GM19328 (cell line): ENCODE measurements at regions not wholly inside any gene's neighbourhood (a gene's known extent, or its start where the extent isn't known, plus 50 kb on each side); places are given as distances from the start of the nearest gene placed in this dataset.
"Not testable (repeated sequence)": the region's sequence is repeated elsewhere in the genome, so short reads cannot be mapped to it uniquely, and the experiment has no call there.

Experiments used
- ATAC-seq: cut with Tn5 transposase; IDR thresholded peaks from one replicate; pipeline ENCODE4 v1.9.1; 2021; ENCODE audit warnings: mild to moderate bottlenecking, moderate library complexity; ENCODE audit not compliant: unreplicated experiment

DNA sequence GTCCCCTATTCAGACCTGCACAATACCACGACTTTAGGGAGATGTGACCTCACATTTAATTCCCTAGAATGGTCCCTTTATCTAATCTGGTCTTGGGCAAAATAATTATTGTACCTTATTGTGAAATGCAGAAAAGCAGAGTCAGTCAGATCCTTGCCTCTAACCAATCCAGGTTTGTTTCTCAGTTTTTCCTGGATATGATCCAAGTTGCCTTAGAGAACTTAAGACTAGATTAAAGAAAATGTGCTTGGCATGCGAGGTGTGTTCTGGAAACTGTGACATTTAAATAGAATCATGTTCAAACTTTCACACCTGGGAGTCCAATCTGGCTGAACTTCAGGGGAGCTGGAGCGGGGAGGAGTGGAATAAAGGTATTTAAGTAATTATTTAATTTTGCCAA is 696.2 kb downstream of the DNAH5 start:
- ATAC-seq, result no peak

DNA sequence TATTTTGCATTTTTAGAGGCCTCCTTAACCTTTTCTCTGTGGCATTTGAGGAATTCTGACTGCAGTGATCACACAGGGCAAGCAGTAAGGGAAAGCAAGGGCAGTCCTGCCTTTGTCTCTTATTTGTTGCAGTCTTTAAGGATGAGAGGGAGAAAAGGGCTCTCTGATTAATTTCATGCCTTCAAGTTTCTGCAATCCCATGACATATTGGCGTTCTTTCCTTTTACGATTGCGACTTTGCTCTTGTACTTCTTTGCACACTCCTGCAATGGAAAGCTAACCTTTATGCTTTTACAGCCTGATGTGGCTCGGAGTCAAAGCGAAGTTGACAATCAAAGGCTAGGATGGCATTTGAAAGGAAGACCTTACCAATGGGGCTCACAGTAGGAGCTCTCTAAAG is 698.4 kb downstream of the DNAH5 start:
- ATAC-seq, result no peak

DNA sequence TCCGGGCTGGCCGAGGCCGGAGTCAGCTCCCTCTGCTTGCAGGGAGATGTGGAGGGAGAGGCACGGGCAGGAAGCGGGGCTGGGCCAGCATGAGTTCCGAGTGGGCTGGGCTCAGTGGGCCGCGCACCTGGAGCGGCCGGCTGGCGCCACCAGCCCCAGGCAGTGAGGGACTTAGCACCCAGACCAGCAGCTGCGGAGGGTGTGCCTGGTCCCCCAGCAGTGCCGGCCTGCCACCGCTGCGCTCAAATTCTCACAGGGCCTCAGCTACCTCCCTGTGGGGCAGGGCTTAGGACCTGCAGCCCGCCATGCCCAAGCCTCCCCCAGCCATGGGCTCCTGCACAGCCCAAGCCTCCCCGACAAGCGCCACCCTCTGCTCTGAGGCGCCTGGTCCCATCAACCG is 700.3 kb downstream of the DNAH5 start:
- no peak for ATAC-seq

DNA sequence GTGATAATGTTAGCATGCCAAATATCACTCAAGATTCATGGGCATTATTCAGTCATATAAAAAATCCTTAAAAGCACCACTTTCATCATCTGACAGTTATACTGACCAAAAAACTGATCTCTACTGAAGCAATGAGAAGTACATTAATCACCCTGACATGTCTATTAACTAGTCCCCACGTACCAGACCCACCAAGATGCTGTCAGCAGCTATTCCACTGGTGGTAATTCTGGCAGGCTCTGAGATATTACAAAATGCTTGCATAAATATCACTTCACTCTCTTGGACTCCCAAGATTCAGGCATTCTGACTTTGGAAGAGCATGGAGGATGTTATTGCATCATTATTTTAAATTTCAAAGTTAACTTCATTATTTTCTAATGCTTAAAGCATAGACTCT is 717.0 kb downstream of the DNAH5 start:
- no peak for ATAC-seq

DNA sequence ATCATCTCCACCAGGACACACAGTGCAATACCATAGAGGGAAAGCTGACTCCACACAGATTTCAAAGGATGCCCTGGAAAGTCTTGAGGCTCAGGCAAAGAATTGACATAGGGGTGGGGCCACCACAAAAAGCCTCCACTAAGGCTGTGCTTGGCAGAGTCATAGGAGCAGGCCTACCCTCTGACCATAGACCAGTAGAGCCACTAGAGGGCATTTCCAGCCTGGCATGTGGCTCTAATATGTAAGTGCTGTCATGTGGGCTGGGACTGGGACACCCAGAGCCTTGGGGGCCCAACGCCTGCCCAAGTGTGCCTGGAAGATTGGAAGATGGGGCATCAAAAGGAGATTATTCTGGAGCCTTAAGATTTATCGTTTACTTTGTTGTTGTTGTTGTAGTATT is 726.0 kb downstream of the DNAH5 start:
- ATAC-seq, result no peak

DNA sequence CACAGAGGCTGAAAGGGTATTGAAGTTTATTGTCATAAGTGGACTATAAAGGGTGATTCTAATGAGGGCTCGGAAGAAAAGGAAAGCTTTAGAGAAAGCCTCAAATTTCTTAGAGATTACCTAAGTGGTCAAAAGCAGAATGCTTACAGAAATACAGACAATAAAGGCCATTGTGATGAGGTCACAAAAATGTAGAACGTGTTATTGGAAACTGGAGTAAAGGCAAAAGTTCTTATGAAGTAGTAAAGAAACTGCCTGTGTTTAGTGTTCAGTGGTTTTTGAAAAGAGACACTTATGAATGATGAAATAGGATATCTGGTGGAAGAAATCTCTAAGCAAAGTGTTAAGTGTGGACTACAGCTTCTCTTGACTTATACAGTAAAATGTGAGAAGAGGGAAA is 726.9 kb downstream of the DNAH5 start:
- ATAC-seq, result no peak

DNA sequence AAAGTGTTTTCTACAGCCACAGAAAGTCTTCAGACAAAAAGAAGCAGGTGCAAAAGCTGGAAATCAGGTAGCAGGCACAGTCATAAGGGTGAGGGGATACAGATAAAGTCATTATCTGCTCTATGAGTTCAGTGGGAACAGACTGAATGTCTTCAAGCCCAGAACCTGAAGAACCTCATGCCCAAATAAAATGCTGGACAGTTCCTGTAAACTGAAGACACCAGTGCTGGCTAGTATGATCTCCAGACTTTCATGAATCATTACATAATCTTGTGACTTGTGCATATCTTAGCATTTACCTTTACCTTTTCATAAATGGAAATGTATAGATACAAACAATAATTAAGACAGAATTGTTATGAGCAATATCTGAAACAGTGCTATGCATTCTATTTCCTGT is 728.7 kb downstream of the DNAH5 start:
- no peak for ATAC-seq

DNA sequence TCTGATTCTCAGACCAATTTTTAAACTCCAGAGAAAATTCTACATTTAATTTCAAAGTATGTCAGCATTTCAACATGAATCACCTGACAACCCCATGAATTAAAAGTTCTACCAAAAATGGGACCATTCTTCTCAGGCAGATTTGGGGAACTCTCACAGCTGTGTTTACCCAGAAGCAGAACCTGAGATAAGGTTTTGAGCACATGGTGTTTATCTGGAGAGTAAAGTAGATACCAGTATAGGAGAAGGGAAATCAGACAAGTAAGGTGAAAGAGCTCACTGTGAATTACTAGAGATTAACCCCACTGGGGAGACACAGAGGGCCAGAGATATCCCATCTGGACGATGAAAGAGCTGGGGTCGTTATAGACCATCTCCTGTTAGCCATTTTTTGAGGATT is 729.1 kb downstream of the DNAH5 start:
- no peak for ATAC-seq

DNA sequence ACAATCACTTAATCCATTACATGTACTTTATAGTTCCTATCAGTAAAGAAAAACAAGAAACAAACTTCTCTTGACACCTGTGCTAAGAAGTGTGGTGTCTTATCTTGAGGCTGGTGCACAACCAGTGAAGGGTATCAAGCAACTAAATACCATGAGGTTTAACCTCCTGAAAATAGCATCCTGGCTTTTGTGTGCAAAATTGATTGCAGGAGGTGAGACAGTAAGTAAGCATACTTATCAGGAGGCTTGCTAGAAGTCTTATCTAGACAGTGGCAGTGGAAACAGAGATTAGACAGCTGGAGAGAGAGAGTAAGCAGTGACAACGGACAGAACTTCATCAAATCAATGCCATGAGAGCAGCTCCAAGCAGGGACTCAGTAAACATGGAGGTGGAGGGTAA is 730.3 kb downstream of the DNAH5 start:
- ATAC-seq, result no peak

DNA sequence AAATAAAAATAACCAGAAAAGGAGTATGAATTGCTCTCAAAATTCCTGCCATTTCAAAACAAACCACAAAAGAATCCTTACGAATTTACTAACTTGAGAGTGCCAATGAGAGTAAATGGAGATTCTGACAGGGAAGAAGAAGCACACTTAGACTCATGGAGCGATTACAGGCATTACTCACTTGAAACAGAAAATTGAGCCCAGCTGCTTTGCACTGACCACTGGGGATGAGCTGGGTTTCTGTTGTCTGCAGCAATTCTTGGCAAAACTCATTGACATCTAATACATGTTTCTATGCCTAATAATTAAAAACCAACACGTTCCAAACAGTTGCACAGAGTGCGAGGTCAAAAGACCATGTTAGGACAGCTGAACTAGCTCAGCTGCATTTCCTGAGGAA is 731.6 kb downstream of the DNAH5 start:
- no peak for ATAC-seq

DNA sequence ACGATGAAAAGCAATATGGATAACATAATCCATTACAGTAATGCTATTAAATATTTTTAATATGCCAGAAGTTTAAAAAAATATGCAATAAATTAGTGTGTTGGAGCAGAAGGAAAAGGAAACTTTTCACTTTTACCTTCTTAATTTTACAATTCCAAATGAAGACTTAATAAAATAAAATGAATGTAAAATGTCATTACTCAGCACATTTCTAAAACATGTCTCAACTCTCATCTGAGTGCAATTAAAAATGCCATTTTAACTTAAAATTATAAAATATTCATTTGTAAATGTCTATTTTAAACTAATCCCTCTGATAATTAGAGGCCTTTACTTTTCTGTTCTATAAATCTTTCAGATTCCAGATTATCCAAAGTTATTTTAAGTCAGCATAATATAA is 733.4 kb downstream of the DNAH5 start:
- ATAC-seq, result no peak

DNA sequence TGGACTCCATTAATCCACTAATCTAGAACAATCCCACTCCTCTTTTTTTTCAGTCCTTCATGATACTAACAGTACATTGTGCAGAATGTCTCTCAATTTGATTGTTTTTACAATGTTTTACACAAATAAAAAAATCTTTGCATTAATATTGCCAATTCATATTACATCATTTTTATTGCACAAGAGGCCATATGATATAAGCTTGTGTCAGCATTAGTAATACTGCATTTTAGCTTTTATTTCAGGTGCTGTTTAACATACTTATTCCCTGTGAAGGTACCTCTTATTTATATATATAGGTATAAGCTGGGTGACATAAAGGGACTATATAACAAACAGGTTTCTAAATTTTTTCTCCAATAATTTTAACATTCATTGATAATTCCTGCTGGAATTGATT is 737.4 kb downstream of the DNAH5 start:
- no peak for ATAC-seq

DNA sequence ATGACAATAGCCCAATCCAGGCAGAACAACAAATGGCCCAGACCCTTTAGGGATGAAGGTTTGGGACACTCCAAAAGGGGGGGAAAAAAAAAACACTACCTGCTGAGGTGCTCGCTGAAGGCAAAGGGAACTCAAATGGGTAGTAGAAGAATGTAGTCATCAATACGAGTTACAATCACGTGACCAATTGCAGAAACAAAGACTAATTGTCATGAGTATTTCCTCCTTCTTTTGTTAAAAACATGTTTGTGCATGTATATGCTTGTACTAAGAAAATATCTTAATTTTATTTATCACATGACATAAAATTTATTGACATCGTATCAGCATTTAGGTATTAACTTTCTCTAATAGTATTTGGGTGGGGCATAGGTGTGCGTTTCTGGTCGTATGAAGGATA is 743.5 kb downstream of the DNAH5 start:
- no peak for ATAC-seq

DNA sequence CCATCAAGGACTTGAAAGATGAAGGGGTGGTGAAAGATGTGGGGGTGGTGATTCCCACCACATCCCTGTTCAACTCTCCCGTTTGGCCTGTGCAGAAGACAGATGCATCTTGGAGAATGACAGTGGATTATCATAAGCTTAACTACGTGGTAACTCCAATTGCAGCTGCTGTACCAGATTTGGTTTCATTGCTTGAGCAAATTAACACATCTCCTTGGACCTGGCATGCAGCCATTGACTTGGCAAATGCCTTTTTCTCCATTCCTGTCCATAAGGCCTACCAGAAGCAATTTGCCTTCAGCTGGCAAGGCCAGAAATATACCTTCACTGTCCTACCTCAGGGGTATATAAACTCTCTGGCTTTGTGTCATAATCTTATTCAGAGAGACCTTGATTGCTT is 746.3 kb downstream of the DNAH5 start:
- not testable (repeated sequence) for ATAC-seq

DNA sequence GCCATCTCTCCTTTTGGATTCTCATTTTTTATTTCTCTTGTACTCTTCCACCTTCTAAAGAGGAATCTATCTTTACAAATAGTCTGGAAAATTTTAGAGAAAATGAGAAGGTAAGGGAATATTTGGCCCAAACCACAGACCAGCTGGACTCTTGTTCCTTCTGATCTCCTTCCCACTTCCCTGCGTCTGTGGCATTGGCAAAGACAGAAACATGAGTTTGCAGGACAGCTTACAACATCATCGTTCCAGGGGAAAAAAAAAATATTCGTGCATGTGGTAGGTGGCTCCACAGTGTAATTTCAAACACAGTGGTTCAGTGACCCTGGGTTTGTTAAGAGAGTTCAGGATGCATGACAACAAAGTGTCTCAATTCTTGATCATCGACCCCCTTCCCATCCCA is 755.0 kb downstream of the DNAH5 start:
- no peak for ATAC-seq

DNA sequence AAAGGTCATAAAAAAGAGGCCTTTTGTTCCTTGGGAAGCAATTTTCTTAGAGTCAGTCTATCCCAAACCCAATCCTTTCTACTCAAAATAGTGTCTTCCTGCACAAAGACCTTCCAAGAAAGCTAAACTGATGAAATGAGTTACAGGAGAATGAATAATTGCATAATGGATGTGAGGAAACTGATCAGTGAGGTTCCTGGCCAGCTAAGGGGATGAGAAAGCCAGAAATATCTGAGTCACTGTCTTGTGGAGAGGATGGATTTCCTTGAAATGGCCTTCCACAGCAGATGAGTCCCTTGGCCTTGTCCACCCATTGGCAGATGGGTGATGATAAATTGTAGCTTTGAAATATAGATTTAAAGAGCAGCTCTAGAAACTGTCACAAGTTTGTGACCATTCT is 756.1 kb downstream of the DNAH5 start:
- ATAC-seq, result no peak

DNA sequence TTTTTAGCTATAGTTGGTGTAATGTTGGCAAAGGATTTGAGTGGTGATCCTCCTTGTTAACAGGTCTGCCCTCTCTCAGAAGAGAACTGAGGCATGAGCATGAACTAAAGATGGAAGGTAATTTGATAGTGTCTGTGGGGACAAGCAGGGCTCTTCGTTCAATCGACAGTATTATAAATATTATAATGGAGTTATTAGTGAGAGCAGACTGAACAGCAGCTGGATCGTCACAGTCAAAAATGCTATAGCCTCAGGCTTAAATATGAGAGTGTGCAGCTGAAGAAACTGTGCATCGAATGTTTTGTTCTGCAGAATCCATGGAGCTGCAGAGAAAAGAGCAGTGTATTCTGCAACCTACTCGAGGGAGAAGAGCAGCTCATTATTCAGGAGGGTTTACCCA is 757.3 kb downstream of the DNAH5 start:
- ATAC-seq, result no peak

DNA sequence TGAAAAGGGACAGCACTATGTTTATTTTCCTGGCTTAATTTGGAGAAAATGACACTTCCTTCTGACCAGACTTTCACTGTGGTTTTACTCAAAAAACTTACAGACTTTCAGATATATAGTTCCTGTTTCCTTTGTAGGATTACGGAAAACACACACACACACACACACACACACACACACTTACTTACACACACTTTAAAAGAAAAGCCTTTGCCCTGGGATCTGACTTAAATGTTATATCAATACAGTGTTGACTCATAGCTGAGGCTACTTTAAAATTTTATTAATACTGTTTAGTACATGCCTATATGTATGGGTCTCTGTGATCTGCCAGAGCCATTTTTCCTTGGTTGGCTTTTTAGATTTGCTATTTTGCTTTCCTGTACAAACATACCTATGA is 758.3 kb downstream of the DNAH5 start:
- no peak for ATAC-seq

DNA sequence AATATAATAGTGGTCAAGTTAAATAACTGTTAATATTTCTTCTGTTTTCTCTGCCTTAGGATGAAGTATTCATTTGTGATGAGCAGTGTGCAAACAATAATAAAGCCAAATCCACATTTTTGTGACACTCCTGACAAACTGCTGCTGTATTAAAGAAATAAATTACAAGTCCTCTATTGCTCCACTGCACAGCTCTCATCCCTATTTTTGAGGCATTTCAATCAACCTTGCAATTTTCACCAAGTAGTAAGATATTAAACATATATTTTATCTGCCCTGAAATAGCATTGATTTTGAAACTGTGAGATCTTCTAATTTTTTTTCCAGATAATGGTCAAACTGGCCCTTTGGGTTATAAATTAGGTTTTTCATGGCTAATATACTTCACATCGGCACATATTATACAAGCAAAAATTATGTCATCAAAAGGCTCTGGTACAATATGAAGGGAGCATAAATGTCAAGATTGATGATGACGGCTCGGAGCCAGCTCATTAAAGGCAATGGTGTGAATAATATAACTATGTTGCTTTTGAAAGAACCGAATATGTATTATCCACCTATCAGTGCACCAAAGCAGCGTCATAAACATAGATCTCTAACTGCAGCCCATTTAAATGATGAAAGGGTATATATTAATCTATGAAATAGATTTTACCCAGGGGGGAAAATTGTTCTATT is 764.9 kb downstream of the DNAH5 start:
- ATAC-seq, result no peak

DNA sequence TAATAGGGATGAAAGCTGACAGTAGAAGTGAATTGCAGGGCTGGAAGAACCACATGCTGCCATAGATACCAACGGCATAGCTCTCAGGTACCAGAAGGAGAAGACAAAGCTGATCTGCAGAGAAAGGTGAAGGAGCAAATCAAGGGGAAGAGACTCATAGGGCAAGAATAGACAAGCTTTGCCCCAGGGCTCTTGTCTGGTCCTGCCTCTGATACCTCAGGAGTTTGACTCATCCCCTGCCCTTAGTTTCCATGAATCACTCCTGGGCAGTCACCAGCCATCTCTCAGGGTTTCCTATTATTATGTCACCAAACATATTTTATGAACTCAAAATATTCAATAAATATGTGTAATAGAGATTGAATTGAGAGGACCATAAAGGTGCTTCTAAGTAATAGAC is 800.9 kb downstream of the DNAH5 start:
- no peak for ATAC-seq

DNA sequence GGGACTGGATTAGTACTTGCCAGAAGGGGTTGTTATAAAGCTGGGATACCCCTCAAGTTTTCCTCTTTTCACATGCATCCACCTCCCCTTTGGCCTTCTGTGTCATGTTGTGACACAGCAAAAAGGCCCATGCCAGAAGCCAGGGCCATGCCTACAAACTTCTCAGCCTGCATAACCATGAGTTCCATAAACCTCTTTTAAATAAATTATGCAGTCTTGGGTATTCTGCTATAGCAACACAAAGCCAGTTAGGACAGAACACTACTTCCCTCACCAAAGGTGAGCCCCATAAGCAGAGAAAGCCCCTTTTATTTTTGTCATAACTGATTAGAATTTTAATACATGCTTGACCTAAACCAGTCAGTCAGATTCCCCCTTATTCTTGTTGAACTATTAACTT is 801.3 kb downstream of the DNAH5 start:
- no peak for ATAC-seq

DNA sequence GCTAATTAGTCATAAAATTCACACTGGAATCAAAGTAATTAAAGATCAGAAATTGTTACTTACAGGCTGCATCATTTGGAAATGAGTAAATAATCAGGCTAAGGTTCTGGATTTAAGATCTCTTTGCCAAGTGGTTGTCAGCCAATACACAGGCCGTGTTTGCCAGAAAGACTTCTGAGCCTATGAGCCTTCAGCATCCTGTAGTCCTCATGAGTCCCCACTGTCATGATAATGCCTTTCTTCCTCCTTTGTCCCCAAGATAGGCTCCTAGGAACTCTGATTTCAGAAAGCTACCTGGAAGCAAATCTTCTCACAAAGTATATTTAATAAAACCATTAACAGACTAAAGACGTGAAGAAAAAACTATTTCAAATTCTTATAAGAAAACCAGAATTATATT is 810.5 kb downstream of the DNAH5 start:
- ATAC-seq, result no peak

DNA sequence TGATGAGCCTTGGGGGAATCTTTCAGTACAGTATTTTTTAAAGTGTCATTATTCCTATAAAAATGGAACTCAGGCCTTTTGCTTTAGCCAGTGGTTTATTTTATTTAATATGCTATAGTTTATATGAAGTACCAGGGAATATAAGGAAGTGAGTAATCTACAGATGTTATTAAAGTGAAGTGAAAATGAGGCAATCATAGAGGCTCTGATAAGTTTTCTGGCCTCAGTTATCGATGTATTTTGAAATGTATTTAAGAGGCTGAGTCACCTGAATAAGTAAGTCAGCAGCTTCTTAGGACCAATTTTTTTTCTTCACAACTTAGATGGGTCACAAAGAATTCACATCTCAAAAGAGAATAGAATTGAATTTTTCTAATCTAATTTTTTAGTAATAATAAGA is 829.0 kb downstream of the DNAH5 start:
- ATAC-seq, result no peak

DNA sequence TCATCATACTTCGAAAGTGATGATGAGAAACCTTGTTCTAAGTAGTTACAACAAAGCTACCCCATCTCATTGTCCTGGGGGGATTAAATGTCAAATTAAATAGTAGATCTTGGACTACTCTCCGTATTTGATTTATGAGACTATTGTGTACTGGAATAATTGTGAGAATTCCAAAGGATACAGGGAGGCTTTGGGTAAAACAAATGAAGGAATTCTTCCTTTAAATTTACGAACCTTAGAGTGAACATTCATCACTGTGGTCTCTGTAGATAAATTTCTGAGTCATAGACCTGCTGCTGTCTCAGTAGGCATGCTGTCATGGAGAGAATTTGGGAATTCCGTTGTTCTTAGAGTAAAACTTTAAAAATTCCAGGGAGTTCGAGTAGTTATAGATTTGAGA is 836.2 kb downstream of the DNAH5 start:
- no peak for ATAC-seq
